Prostate gland (tissue), 2 donors: ENCODE measurements at regions not wholly inside any gene's neighbourhood (a gene's known extent, or its start where the extent isn't known, plus 50 kb on each side); places are given as distances from the start of the nearest gene placed in this dataset.
"Not testable (repeated sequence)": the region's sequence is repeated elsewhere in the genome, so short reads cannot be mapped to it uniquely, and the experiment has no call there.

Source experiments
- DNase-seq: peaks from one replicate; pipeline ENCODE4 v3.0.0-alpha.2; 2019; ENCODE audit warnings: low spot score
- H3K27ac ChIP-seq, 2 donors: fragments of 200-600 bp; sonication (generic); 2 replicates each; pipeline ENCODE4 v1.5.1; 2017 to 2019
- H3K27me3 ChIP-seq: fragments of 200-600 bp; sonication (generic); replicated peaks from 2 replicates; pipeline ENCODE4 v1.5.1; 2019; ENCODE audit not compliant: insufficient read depth
- H3K36me3 ChIP-seq, 2 donors: fragments of 200-600 bp; sonication (generic); 1 replicate in 1 of 2; 2 replicates in 1 of 2; pipeline versions ENCODE4 v1.5.1 to v1.8.1; 2017 to 2019
- H3K4me1 ChIP-seq: fragments of 200-600 bp; sonication (generic); replicated peaks from 2 replicates; pipeline ENCODE4 v1.5.1; 2019
- H3K4me3 ChIP-seq, 2 donors: fragments of 200-600 bp; sonication (generic); 2 replicates each; pipeline ENCODE4 v1.5.1; 2017 to 2019
- H3K9me3 ChIP-seq: fragments of 200-600 bp; sonication (generic); 2 replicates; pipeline ENCODE4 v1.5.1; 2017
- POLR2A ChIP-seq: fragments of 450-650 bp; IDR thresholded peaks from one replicate; pipeline ENCODE4 v1.6.1; 2016; ENCODE audit warnings: antibody characterized with exemption, mild to moderate bottlenecking
- POLR2AphosphoS5 ChIP-seq: sonication (generic); formaldehyde crosslinking; IDR thresholded peaks from one replicate; pipeline ENCODE4 v1.6.1; 2017; ENCODE audit warnings: antibody characterized with exemption
- WGBS: methylation state at CpG from one replicate; pipeline ENCODE4 v1.1.5; 2018; 5-methylcytosine and 5-hydroxymethylcytosine counted together
- intact Hi-C: fragments of 100-400 bp; cut with DNase I; formaldehyde crosslinking; loops from one replicate; pipeline ENCODE4 v1.14.2; 2022
- TF ChIP-seq, protein P1 (sequence below), 4 experiments: fragments of 200-600 bp in 2 of 4; fragments of 450-650 bp in 2 of 4; sonication (generic) in 2 of 4; IDR thresholded peaks; 1 replicate in 3 of 4; 2 replicates in 1 of 4; pipeline ENCODE4 v1.5.1; 2016 to 2019; ENCODE audit warnings: antibody characterized with exemption in 4 of 4, mild to moderate bottlenecking in 2 of 4, moderate library complexity in 2 of 4

DNA sequence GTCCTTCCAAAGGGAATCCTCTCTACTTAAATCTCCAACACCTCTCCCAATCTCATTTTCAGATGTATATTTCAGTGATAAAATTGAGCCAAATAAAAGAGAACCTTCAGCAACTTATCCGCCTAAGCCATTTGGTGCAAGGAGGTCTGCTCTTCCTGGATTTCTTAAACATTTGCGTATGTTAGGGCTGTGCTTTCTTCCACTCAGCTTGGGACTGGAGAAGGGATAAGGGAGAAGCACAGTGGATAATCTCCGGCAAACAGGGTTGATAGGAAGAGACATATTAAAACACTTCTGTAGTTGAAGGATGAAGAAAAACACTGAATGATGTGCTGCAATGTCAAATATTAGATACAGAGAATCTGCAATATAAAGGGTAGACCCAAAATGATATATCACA is 796.2 kb downstream of the KCNJ3 start:
- Histone ChIP-seq H3K4me1 (no peaks in the 10 kb centered on the region), H3K27ac (no peak overlapping the region), H3K9me3 (no peaks in the 10 kb centered on the region), H3K36me3 (no peaks in the 10 kb centered on the region), H3K27me3 (no peaks in the 10 kb centered on the region), H3K4me3 (no peak overlapping the region)
- TF ChIP-seq POLR2A = no peak
- TF ChIP-seq, protein P1, sequence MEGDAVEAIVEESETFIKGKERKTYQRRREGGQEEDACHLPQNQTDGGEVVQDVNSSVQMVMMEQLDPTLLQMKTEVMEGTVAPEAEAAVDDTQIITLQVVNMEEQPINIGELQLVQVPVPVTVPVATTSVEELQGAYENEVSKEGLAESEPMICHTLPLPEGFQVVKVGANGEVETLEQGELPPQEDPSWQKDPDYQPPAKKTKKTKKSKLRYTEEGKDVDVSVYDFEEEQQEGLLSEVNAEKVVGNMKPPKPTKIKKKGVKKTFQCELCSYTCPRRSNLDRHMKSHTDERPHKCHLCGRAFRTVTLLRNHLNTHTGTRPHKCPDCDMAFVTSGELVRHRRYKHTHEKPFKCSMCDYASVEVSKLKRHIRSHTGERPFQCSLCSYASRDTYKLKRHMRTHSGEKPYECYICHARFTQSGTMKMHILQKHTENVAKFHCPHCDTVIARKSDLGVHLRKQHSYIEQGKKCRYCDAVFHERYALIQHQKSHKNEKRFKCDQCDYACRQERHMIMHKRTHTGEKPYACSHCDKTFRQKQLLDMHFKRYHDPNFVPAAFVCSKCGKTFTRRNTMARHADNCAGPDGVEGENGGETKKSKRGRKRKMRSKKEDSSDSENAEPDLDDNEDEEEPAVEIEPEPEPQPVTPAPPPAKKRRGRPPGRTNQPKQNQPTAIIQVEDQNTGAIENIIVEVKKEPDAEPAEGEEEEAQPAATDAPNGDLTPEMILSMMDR (IDR thresholded peaks at IDR 0.05) = no peak
- TF ChIP-seq POLR2AphosphoS5 = no peak
- intact Hi-C loops = no loop called here
- 61% methylated on average over 3 of the region's 3 CpGs for WGBS
- no peak for DNase-seq

DNA sequence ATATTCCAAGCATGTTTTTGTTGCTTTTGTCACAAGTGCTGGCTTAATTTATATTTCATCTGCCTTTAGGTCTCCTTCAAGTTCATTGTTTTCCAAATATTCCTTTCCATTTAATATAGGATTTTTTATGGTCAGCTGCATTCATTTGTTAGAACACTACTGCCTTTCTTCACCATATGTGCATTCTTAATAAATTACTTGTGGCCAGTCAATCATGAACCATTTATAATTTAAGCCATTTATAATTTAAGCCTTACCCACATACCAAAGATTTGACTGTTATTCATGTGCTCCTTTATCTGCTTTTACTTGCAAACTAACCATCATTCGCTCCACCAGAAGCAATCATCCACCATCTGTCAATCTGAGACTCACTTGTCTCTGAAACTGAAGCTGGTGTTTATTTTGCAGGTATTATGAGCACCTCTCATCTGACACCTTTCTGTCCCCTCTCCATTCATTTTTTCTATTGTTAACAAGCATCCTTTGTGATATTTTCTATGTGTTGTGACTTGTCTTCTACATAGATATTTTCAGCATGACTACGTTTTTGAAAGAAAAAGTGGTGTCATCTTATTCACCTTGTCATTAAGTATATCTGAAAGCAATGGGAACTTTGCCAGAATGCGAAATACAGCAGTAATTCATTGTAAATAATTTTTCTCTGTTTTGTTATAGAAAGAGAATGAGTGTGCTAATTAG is 786.8 kb downstream of the KCNJ3 start:
- H3K36me3 ChIP-seq = no peaks in the 10 kb centered on the region
- WGBS = 63% methylated on average over 3 of the region's 3 CpGs
- no peaks in the 10 kb centered on the region for H3K27me3 ChIP-seq
- no peaks in the 10 kb centered on the region for H3K9me3 ChIP-seq
- no peak overlapping the region for H3K4me3 ChIP-seq
- TF ChIP-seq, protein P1 (IDR thresholded peaks at IDR 0.05) = no peak
- no peak for TF ChIP-seq POLR2AphosphoS5
- no peak for TF ChIP-seq POLR2A
- no peak overlapping the region for H3K27ac ChIP-seq
- H3K4me1 ChIP-seq = no peaks in the 10 kb centered on the region
- DNase-seq = no peak
- intact Hi-C loops = no loop called here

DNA sequence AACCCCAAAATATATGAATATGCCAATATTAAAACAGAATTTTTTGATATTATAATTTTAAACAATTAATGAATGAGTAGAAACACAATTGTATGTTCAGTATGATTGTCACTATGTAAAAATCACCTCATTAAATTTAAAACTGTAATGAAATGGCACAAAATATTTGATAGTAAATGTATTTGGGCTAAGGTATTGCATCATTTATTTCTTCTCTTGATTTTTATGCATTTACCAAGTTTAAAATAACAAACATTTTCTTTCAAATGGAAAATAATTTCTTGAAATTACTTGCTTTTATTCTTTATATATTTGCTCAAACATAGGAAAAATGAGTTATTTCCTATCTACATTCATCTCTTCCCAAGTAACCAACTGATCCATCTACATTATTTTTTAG is 782.6 kb downstream of the KCNJ3 start:
- Histone ChIP-seq H3K27ac (no peak overlapping the region), H3K4me1 (no peaks in the 10 kb centered on the region), H3K4me3 (no peak overlapping the region), H3K9me3 (no peaks in the 10 kb centered on the region), H3K27me3 (no peaks in the 10 kb centered on the region), H3K36me3 (no peaks in the 10 kb centered on the region)
- TF ChIP-seq POLR2AphosphoS5 (no peak), POLR2A (no peak)
- TF ChIP-seq, protein P1 (IDR thresholded peaks at IDR 0.05) = no peak
- no peak for DNase-seq
- intact Hi-C loops = no loop called here

DNA sequence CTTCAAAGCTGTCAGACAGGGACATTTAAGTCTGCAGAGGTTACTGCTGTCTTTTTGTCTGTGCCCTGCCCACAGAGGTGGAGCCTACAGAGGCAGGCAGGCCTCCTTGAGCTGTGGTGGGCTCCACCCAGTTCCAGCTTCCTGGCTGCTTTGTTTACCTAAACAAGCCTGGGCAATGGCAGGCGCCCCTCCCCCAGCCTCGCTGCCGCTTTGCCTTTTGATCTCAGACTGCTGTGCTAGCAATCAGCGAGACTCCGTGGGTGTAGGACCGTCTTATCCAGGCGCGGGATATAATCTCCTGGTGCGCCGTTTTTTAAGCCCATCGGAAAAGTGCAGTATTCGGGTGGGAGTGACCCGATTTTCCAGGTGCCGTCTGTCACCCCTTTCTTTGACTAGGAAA is 773.5 kb downstream of the KCNJ3 start:
- intact Hi-C loops, H3K4me3 ChIP-seq, H3K27ac ChIP-seq, DNase-seq, H3K4me1 ChIP-seq, H3K9me3 ChIP-seq, H3K27me3 ChIP-seq, H3K36me3 ChIP-seq: not testable (repeated sequence)
- 91% methylated on average over 14 of the region's 14 CpGs for WGBS

DNA sequence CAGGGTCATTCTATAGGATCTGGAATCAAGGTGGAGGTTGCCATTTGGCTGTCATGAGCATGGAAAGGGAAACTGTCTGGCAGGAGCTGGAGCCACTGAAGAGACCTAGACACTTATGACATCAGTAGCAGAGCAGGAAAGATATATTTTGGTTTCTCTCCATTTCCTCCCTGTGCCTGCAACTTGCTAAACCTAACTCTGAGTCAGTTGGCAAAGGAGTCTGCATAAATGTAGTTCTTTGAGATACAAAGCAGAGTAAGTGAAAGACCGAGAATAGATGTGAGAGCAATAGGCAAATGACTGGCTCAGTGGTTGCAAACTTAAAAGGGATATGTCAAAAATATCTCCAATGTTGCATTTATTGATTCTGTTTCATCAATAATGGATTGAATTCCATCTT is 757.7 kb downstream of the KCNJ3 start:
- no peaks in the 10 kb centered on the region for H3K9me3 ChIP-seq
- H3K27ac ChIP-seq = no peak overlapping the region
- no peaks in the 10 kb centered on the region for H3K4me1 ChIP-seq
- H3K4me3 ChIP-seq = no peak overlapping the region
- intact Hi-C loops = no loop called here
- no peak for DNase-seq
- 83% methylated on average over 1 of the region's 1 CpG for WGBS
- H3K36me3 ChIP-seq = no peaks in the 10 kb centered on the region
- TF ChIP-seq, protein P1 (IDR thresholded peaks at IDR 0.05) = no peak
- TF ChIP-seq POLR2AphosphoS5 = no peak
- TF ChIP-seq POLR2A = no peak
- H3K27me3 ChIP-seq = no peaks in the 10 kb centered on the region
